BE2C (cell line): ENCODE measurements at regions not wholly inside any gene's neighbourhood (a gene's known extent, or its start where the extent isn't known, plus 50 kb on each side); places are given as distances from the start of the nearest gene placed in this dataset.
"Not testable (repeated sequence)": the region's sequence is repeated elsewhere in the genome, so short reads cannot be mapped to it uniquely, and the experiment has no call there.

Experiments used
- DNase-seq: peaks from one replicate; pipeline ENCODE4 v3.0.0-alpha.2; 2020
- H3K27me3 ChIP-seq: fragments of 250-450 bp; sonication (Bioruptor Pico); 2 replicates; pipeline ENCODE4 v1.5.1; 2020; ENCODE audit warnings: mild to moderate bottlenecking
- H3K36me3 ChIP-seq: fragments of 250-450 bp; sonication (Bioruptor Pico); 2 replicates; pipeline ENCODE4 v1.5.1; 2020; ENCODE audit warnings: mild to moderate bottlenecking
- H3K4me1 ChIP-seq: fragments of 250-450 bp; sonication (Bioruptor Pico); 2 replicates; pipeline ENCODE4 v1.5.1; 2020
- H3K4me3 ChIP-seq: 2 replicates; pipeline ENCODE4 v1.5.1; 2011; ENCODE audit warnings: low read depth, low read length
- H3K9me3 ChIP-seq: fragments of 250-450 bp; sonication (Bioruptor Pico); 2 replicates; pipeline ENCODE4 v1.5.1; 2020
- TF ChIP-seq, protein P1 (sequence below): IDR thresholded peaks from 2 replicates; pipeline ENCODE4 v1.5.1; 2012; ENCODE audit warnings: mild to moderate bottlenecking, low read depth, low read length

DNA sequence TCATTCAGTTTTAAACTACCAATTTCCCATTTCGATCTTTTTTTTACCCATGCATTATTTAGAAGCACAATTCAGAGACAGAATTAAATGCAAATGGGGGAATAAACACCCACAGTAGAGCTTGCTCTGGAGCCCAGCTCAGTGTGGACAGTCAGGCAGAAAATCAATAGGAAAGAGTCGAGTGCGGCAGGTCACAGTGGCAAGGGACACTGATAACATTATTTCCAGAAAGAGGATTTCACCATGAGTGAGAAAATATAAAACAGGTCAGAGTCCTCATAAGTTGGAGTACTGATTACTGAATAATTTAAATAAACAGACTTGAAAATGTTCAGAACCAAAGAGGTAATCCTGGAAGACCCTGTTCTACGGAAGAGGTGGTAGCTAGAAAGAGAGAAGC, 532.5 kb downstream of the CCSER2 start:
- no peak for DNase-seq
- no peaks in the 10 kb centered on the region for H3K9me3 ChIP-seq
- H3K27me3 ChIP-seq, result no peaks in the 10 kb centered on the region
- H3K4me1 ChIP-seq, result no peaks in the 10 kb centered on the region
- TF ChIP-seq, protein P1, sequence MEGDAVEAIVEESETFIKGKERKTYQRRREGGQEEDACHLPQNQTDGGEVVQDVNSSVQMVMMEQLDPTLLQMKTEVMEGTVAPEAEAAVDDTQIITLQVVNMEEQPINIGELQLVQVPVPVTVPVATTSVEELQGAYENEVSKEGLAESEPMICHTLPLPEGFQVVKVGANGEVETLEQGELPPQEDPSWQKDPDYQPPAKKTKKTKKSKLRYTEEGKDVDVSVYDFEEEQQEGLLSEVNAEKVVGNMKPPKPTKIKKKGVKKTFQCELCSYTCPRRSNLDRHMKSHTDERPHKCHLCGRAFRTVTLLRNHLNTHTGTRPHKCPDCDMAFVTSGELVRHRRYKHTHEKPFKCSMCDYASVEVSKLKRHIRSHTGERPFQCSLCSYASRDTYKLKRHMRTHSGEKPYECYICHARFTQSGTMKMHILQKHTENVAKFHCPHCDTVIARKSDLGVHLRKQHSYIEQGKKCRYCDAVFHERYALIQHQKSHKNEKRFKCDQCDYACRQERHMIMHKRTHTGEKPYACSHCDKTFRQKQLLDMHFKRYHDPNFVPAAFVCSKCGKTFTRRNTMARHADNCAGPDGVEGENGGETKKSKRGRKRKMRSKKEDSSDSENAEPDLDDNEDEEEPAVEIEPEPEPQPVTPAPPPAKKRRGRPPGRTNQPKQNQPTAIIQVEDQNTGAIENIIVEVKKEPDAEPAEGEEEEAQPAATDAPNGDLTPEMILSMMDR, result no peak
- no peak overlapping the region for H3K4me3 ChIP-seq
- H3K36me3 ChIP-seq, result no peaks in the 10 kb centered on the region

DNA sequence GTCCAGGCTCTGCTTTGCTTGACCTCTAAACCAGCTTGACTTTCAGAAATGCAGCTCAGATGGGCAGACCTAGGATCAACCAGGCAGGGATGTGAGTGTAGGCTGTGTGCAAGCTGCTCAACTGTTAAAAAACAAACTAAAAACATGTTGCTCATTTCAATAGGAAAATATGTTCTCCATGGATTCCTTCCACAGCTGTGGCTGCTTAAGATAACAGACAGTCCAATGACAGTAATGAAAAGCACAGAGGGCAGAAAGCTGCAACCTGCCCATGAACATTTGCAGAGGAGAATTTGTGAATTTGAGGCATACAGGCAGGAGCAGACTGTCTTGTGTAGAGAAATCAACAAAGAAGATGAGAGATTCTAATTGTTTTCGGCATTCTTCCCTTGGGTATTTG, 534.2 kb downstream of the CCSER2 start:
- H3K4me3 ChIP-seq, result no peak overlapping the region
- no peaks in the 10 kb centered on the region for H3K4me1 ChIP-seq
- no peaks in the 10 kb centered on the region for H3K27me3 ChIP-seq
- no peaks in the 10 kb centered on the region for H3K9me3 ChIP-seq
- DNase-seq, result no peak
- H3K36me3 ChIP-seq, result no peaks in the 10 kb centered on the region
- TF ChIP-seq, protein P1, result no peak

DNA sequence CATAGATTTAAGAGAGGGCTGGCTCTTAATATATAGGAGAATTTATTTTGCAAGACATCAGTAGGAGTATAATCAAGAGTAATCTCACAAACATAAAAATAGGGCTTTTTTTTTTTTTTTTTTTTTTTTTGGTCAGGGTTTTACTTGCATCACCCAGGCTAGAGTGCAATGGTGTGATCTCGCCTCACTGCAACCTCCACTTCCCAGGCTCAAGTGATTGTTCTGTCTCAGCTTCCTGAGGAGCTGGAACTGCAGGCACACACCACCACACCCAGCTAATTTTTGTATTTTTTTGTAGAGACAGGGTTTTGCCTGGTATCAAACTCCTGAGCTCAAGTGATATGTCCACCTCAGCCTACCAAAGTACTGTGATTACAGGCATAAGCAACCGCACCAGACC, 535.3 kb downstream of the CCSER2 start:
- TF ChIP-seq, protein P1, result no peak
- no peak for DNase-seq

DNA sequence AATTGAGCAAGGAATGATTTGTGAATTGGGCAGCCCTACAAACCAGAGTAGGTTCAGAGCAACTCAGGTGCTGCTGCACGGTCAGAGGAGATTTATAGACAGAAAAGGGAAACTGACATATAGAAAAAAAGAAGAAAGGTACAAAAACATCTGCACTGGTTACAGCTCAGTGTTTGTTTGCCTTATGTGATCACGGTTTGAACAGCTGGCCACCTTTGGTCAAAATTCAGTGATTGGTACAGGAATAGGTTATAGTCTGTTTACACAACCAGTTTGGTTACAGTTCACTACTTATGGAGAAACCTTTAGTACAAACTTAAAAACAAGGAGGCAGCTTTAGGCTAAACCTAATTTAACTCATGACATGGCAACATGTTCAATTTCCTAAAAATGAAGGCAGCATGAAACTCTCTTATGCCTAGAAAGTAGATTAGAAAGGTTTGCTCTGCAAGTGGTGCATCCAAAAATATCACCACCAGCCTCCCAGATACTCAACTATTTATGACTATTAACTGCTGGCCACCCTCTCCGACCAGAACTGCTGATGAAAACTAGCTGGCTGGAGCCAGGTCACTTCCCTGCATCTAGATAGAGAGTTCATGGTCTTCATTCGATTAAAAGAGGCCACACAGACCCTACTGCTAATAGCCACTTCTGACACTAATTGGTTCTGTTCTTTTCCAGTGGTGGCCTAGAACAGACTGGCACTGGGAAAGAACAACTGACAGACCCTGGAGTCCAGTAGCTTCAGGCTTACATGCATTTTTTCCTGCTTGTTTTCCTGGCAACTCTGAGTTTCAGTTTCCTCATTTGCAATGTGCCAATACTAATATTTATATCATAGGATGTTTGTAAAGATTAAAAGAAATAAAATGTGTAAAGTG, 548.0 kb downstream of the CCSER2 start:
- DNase-seq, result no peak
- TF ChIP-seq, protein P1, result no peak
- no peaks in the 10 kb centered on the region for H3K36me3 ChIP-seq
- no peaks in the 10 kb centered on the region for H3K27me3 ChIP-seq
- H3K4me1 ChIP-seq, result no peaks in the 10 kb centered on the region
- no peak overlapping the region for H3K4me3 ChIP-seq
- H3K9me3 ChIP-seq, result no peaks in the 10 kb centered on the region

More for the DNA sequence above, 535.3 kb downstream of the CCSER2 start:
- Histone ChIP-seq H3K4me1 (no peaks in the 10 kb centered on the region), H3K36me3 (no peaks in the 10 kb centered on the region), H3K27me3 (no peaks in the 10 kb centered on the region), H3K9me3 (no peaks in the 10 kb centered on the region), H3K4me3 (no peak overlapping the region)

DNA sequence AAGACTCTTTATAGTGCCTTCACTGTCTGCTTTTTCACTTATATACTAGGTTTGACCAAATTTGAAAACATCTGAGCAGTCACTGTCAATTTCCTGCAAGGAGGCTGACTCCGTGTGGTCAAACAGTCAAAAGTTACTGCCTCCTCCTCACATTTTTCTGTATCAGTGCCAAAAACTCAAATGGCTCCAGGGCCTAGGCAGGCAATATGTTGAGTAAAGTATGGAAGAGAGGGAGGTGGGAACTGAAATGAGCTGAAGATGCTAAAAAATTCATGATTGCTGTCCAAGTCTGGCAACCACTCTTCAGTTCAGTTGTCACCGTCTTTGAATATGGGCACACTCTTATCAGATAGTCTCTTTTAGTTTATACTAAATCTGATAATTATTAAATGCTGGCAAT, 551.6 kb downstream of the CCSER2 start:
- no peak overlapping the region for H3K4me3 ChIP-seq

DNA sequence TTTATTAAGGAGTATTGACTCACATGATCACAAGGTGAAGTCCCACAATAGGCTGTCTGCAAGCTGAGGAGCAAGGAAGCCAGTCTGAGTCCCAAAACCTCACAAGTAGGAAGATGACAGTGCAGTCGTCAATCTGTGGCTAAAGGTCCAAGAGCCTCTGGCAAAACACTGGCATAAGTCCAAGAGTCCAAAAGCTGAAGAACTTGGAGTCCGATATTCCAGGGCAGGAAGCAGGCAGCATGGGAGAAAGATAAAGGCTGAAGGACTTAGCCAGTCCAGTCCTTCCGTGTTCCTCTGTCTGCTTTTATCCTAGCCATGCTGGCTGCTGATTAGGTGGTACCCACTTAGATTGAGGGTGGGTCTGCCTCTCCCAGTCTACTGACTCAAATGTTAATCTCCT, 553.3 kb downstream of the CCSER2 start:
- H3K4me1 ChIP-seq, H3K4me3 ChIP-seq, DNase-seq, H3K9me3 ChIP-seq, H3K27me3 ChIP-seq, H3K36me3 ChIP-seq: not testable (repeated sequence)

More for the DNA sequence above, 551.6 kb downstream of the CCSER2 start:
- Histone ChIP-seq H3K4me1 (no peaks in the 10 kb centered on the region), H3K9me3 (no peaks in the 10 kb centered on the region), H3K36me3 (no peaks in the 10 kb centered on the region), H3K27me3 (no peaks in the 10 kb centered on the region)
- TF ChIP-seq, protein P1, result no peak
- DNase-seq, result no peak
